A549 (cell line): ENCODE measurements at regions not wholly inside any gene's neighbourhood (a gene's known extent, or its start where the extent isn't known, plus 50 kb on each side); places are given as distances from the start of the nearest gene placed in this dataset.

Source experiments
- ATAC-seq, 2 experiments: fragments of 200-7000 bp in 1 of 2; fragments of >200 bp in 1 of 2; cut with Nextera tagmentation in 1 of 2; cut with Tn5 transposase in 1 of 2; 3 replicates each; pipeline versions ENCODE4 v1.8.0 to v1.9.1; 2018 to 2020; ENCODE audit warnings: mild to moderate bottlenecking in 1 of 2, moderate library complexity in 1 of 2
- CTCF ChIA-PET: fragments of 300-600 bp; sonication (Branson Sonifier 250); formaldehyde crosslinking; extraction: SDS; loops from one replicate; lab custom pipeline; 2021; ENCODE audit warnings: antibody characterized with exemption, inconsistent platforms; lab: Yijun Ruan, JAX
- POLR2A ChIA-PET: fragments of 350-600 bp; formaldehyde crosslinking; extraction: SDS; loops from one replicate; lab custom pipeline; 2021; ENCODE audit warnings: antibody characterized with exemption, inconsistent platforms; lab: Yijun Ruan, JAX
- DNase-seq, 2 experiments: peaks; one replicate each; pipeline versions ENCODE4 v3.0.0 to v3.0.0-alpha.2; 2011 to 2016; ENCODE audit warnings: low read depth in 1 of 2, low spot score in 1 of 2
- FAIRE-seq: peaks from 2 replicates; lab custom pipeline; 2011; peaks lifted over from hg19 to GRCh38; lab: Jason Lieb, UNC
- H3K27ac ChIP-seq, 2 experiments: fragments of >200 bp; sonication (Bioruptor Twin); formaldehyde crosslinking; 3 replicates each; pipeline ENCODE4 v1.5.1; 2016 to 2017
- H3K4me1 ChIP-seq: fragments of >200 bp; sonication (Bioruptor Twin); formaldehyde crosslinking; 3 replicates; pipeline ENCODE4 v1.6.1; 2016
- H3K4me2 ChIP-seq: fragments of >200 bp; sonication (Bioruptor Twin); formaldehyde crosslinking; 3 replicates; pipeline ENCODE4 v1.6.1; 2016
- H3K4me3 ChIP-seq: fragments of >200 bp; sonication (Bioruptor Twin); formaldehyde crosslinking; 3 replicates; pipeline ENCODE4 v1.5.1; 2016
- H3K9me3 ChIP-seq: fragments of >200 bp; sonication (Bioruptor Twin); formaldehyde crosslinking; 3 replicates; pipeline ENCODE4 v1.6.1; 2016
- BCL3 ChIP-seq: fragments of >200 bp; sonication (Bioruptor Twin); formaldehyde crosslinking; IDR thresholded peaks from 3 replicates; pipeline ENCODE4 v1.6.1; 2016
- CBX8 ChIP-seq: fragments of 200-600 bp; sonication (generic); IDR thresholded peaks from 2 replicates; pipeline ENCODE4 v1.6.1; 2016
- CHD4 ChIP-seq: fragments of 200-600 bp; sonication (generic); IDR thresholded peaks from 2 replicates; pipeline ENCODE4 v1.6.1; 2016; ENCODE audit warnings: antibody characterized with exemption, mild to moderate bottlenecking, borderline replicate concordance
- EHF ChIP-seq: fragments of 250-450 bp; sonication (Bioruptor Pico); IDR thresholded peaks from 2 replicates; pipeline ENCODE4 v1.5.0; 2020; ENCODE audit warnings: mild to moderate bottlenecking
- ELK1 ChIP-seq: fragments of 150-350 bp; IDR thresholded peaks from 2 replicates; pipeline ENCODE4 v1.6.1; 2014; ENCODE audit warnings: low read depth, mild to moderate bottlenecking, low read length
- ESRRA ChIP-seq: fragments of 150-350 bp; IDR thresholded peaks from 2 replicates; pipeline ENCODE4 v1.6.1; 2014; ENCODE audit warnings: mild to moderate bottlenecking, low read length, borderline replicate concordance
- GATA3 ChIP-seq: IDR thresholded peaks from 2 replicates; pipeline ENCODE4 v1.6.1; 2012; ENCODE audit warnings: borderline replicate concordance
- HEYL ChIP-seq: fragments of 250-450 bp; sonication (Bioruptor Pico); IDR thresholded peaks from 2 replicates; pipeline ENCODE4 v1.8.0; 2021; ENCODE audit warnings: mild to moderate bottlenecking, moderate library complexity
- HOXA7 ChIP-seq: fragments of 250-450 bp; sonication (Bioruptor Pico); IDR thresholded peaks from 2 replicates; pipeline ENCODE4 v1.5.0; 2020; ENCODE audit warnings: mild to moderate bottlenecking, moderate library complexity
- HOXB5 ChIP-seq: fragments of 250-450 bp; sonication (Bioruptor Pico); IDR thresholded peaks from 2 replicates; pipeline ENCODE4 v1.5.0; 2020; ENCODE audit warnings: mild to moderate bottlenecking, moderate library complexity
- KDM1A ChIP-seq: fragments of 200-600 bp; sonication (generic); IDR thresholded peaks from 2 replicates; pipeline ENCODE4 v1.6.1; 2016; ENCODE audit warnings: low read depth, mild to moderate bottlenecking
- NFE2L2 ChIP-seq: fragments of 150-350 bp; conservative IDR thresholded peaks from 2 replicates; pipeline ENCODE4 v1.6.1; 2014; ENCODE audit warnings: low read length
- NPAS2 ChIP-seq: fragments of 250-450 bp; sonication (Bioruptor Pico); IDR thresholded peaks from 2 replicates; pipeline ENCODE4 v1.8.0; 2022; ENCODE audit warnings: mild to moderate bottlenecking, moderate library complexity, borderline replicate concordance
- PBX3 ChIP-seq: IDR thresholded peaks from 2 replicates; pipeline ENCODE4 v1.6.1; 2012
- PHF8 ChIP-seq: fragments of 200-600 bp; sonication (generic); IDR thresholded peaks from 2 replicates; pipeline ENCODE4 v1.6.1; 2016; ENCODE audit warnings: low read depth, mild to moderate bottlenecking, antibody characterized with exemption, moderate library complexity, borderline replicate concordance
- POLR2AphosphoS2 ChIP-seq: conservative IDR thresholded peaks from 2 replicates; pipeline ENCODE4 v1.6.1; 2012; ENCODE audit warnings: low read length, improper control_type of control experiment, inconsistent platforms
- RAD21 ChIP-seq, 2 experiments: fragments of >200 bp in 1 of 2; sonication (Bioruptor Twin) in 1 of 2; formaldehyde crosslinking in 1 of 2; IDR thresholded peaks in 1 of 2; conservative IDR thresholded peaks in 1 of 2; 2 replicates in 1 of 2; 3 replicates in 1 of 2; pipeline ENCODE4 v1.6.1; 2012 to 2018; ENCODE audit warnings: inconsistent platforms in 1 of 2
- RARB ChIP-seq: fragments of 250-450 bp; sonication (Bioruptor Pico); IDR thresholded peaks from 2 replicates; pipeline ENCODE4 v1.8.0; 2021; ENCODE audit warnings: mild to moderate bottlenecking, moderate library complexity
- RCOR1 ChIP-seq: fragments of 150-350 bp; IDR thresholded peaks from 2 replicates; pipeline ENCODE4 v1.6.1; 2014; ENCODE audit warnings: antibody characterized with exemption, low read length, low read depth
- RNF2 ChIP-seq: fragments of 200-600 bp; sonication (generic); IDR thresholded peaks from 2 replicates; pipeline ENCODE4 v1.6.1; 2016; ENCODE audit warnings: low read depth, mild to moderate bottlenecking, antibody characterized with exemption, moderate library complexity, borderline replicate concordance
- SREBF2 ChIP-seq: fragments of 450-650 bp; IDR thresholded peaks from 2 replicates; pipeline ENCODE4 v1.6.1; 2014; ENCODE audit warnings: mild to moderate bottlenecking, moderate library complexity
- USF2 ChIP-seq: fragments of 450-650 bp; IDR thresholded peaks from 2 replicates; pipeline ENCODE4 v1.6.1; 2014; ENCODE audit warnings: antibody characterized with exemption
- ZNF302 ChIP-seq: fragments of 250-450 bp; sonication (Bioruptor Pico); IDR thresholded peaks from 2 replicates; pipeline ENCODE4 v1.9.0; 2021; ENCODE audit warnings: inconsistent platforms, mild to moderate bottlenecking, moderate library complexity
- WGBS: methylation state at CpG from one replicate; pipeline ENCODE4 v1.1.6; 2017; ENCODE audit errors: missing lambda C conversion rate; 5-methylcytosine and 5-hydroxymethylcytosine counted together

GRCh38 chr4:30283336-30283735 is 436.8 kb upstream of the PCDH7 start:
- ATAC-seq (no peak), FAIRE-seq (no peak), DNase-seq (no peak)
- H3K27ac ChIP-seq = no peak overlapping the region
- CTCF ChIA-PET = no interaction called here
- H3K4me3 ChIP-seq = no peak overlapping the region
- POLR2A ChIA-PET = no interaction called here
- TF ChIP-seq HOXA7 (CRISPR knock-in tag) (no peak), RARB (no peak), GATA3 (no peak), PBX3 (no peak), RCOR1 (no peak), USF2 (no peak), CHD4 (no peak), HEYL (no peak), HOXB5 (CRISPR knock-in tag) (no peak), BCL3 (no peak), EHF (CRISPR knock-in tag) (no peak), RNF2 (no peak), RAD21 (conservative IDR thresholded peaks at IDR 0.05 in 1 of 2, IDR thresholded peaks at IDR 0.05 in 1 of 2) (no peak), ESRRA (no peak), ELK1 (no peak)
- WGBS = 33% methylated on average over 3 of the region's 3 CpGs
- H3K4me1 ChIP-seq = no peaks in the 10 kb centered on the region
- no peak overlapping the region for H3K4me2 ChIP-seq
- H3K9me3 ChIP-seq = no peaks in the 10 kb centered on the region

GRCh38 chr4:30294295-30294694 is 425.9 kb upstream of the PCDH7 start:
- Histone ChIP-seq H3K27ac (no peak overlapping the region), H3K9me3 (no peaks in the 10 kb centered on the region), H3K4me1 (no peaks in the 10 kb centered on the region), H3K4me3 (no peak overlapping the region), H3K4me2 (no peak overlapping the region)
- ChIA-PET CTCF (no interaction called here), POLR2A (no interaction called here)
- FAIRE-seq = no peak
- no peak for ATAC-seq
- DNase-seq = no peak
- TF ChIP-seq NFE2L2 = no peak
- TF ChIP-seq RAD21 (conservative IDR thresholded peaks at IDR 0.05 in 1 of 2, IDR thresholded peaks at IDR 0.05 in 1 of 2) = no peak
- TF ChIP-seq ZNF302 (CRISPR knock-in tag) = no peak
- TF ChIP-seq POLR2AphosphoS2 = no peak
- TF ChIP-seq CHD4 = no peak
- TF ChIP-seq USF2 = no peak
- TF ChIP-seq PHF8 = no peak
- TF ChIP-seq SREBF2 = no peak
- TF ChIP-seq KDM1A = no peak
- TF ChIP-seq NPAS2 (CRISPR knock-in tag) = no peak
- no peak for TF ChIP-seq HOXB5 (CRISPR knock-in tag)
- TF ChIP-seq CBX8 = no peak
- 7% methylated on average over 3 of the region's 3 CpGs for WGBS
